PFSK-1 (cell line): ENCODE measurements at regions not wholly inside any gene's neighbourhood (a gene's known extent, or its start where the extent isn't known, plus 50 kb on each side); places are given as distances from the start of the nearest gene placed in this dataset.

Source experiments
- FOXP2 ChIP-seq: optimal IDR thresholded peaks from 2 replicates; pipeline ENCODE3; 2011; ENCODE audit warnings: borderline replicate concordance, control low read depth, inconsistent platforms; ENCODE audit not compliant: insufficient read depth; ENCODE audit errors: extremely low read length, extremely low read depth
- POLR2AphosphoS5 ChIP-seq: IDR thresholded peaks from 2 replicates; pipeline ENCODE4 v1.6.1; 2012; ENCODE audit warnings: low read depth, mild to moderate bottlenecking, control low read depth, low read length, moderate library complexity

DNA sequence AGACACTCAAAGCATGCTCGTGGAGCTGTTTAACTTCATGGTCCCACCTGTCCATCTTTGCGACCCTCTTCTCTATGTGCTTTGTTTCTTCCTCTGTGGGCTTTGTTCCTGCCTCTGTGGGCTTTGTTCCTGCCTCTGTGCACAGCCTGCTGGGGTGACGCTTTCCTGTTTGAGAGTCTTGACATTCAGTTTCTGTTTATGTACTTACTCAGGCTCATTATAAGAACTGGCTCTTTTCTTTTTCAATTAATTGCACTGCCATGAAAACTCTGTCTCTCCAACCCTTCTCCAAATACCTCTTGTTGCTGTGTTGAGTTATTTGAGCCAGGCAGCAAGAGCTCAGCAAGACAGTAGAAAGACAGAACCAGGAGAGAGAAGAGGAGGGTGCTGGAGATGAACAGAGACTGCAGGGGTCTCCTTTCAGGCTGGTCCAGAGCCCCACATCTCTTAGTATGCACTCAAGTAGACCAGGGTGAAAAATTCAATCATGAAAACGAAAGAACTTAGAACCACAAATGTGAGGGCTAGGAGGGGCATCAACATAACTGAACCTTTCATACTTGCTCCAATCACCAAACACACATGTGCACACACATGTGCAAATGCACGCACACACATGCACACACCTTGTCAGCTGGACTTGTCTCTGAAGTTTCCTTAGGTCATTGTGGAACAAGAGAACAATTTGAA lies 88.3 kb upstream of the SGIP1 start:
- TF ChIP-seq POLR2AphosphoS5 (no peak), FOXP2 (no peak)
